GM18867 (cell line): ENCODE measurements at regions not wholly inside any gene's neighbourhood (a gene's known extent, or its start where the extent isn't known, plus 50 kb on each side); places are given as distances from the start of the nearest gene placed in this dataset.
A peak's percentile ranks its signal among the peaks of the same experiment; 100 is the strongest.

Experiments used
- ATAC-seq: cut with Tn5 transposase; IDR thresholded peaks from one replicate; pipeline ENCODE4 v1.9.1; 2021; ENCODE audit warnings: mild to moderate bottlenecking, moderate library complexity; ENCODE audit not compliant: unreplicated experiment

- ATAC-seq: no peak
Observed at GRCh38 chr7:85734823-85735222, 548.0 kb upstream of the SEMA3D start.

DNA sequence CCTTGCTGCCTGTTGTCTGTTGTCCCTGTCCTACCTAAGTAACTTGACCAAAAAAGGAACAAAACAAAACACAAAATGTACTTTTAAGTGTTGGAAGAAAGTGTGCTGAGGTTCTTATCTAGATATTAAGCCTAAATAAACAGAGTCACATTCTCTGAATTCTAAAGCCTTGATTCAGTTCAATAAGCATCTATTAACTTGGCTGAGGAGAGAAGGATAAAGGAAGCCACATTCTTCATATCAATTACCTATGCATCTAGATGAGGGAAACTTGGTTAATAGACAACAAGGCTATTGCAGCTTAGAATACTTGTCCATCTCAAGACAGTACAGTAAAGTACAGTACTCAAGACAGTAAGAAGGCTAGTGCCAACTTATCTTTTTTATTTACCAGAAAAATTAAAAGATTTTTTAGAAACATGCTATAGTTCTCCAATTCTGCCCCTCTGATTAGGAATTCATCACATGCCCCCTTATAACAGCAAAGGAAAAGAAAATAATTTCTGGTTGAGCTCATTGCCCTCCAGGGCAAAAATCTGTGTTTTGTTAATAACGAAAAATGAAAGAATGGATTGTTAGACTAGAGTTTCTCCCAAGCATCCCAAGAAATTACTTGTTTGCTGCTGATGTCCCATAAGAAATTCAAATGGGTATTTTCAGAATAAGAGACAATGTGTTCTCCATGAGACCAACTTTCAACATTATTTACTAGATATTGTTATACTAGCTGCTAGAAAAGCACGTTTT lies 546.5 kb upstream of the SEMA3D start:
- ATAC-seq: no peak

DNA sequence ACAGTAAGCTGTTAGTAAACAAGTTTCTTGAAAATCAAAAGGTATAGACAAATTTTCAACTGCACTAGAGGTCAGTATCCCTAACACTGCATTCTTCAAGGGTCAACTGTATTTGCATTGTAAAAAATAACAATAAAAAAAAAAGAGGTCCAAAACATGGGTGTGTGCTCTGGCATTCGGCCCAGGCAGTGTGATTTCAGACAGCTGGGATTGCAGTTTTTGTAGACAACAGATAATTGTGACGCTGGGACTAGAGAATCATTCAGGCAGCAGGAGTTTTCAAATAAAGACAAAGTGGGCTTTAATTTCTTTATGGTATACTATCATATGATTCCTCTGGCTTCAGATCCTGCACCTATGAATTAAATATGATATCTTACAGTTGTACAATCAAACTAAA lies 543.2 kb upstream of the SEMA3D start:
- ATAC-seq: no peak

- ATAC-seq: no peak
Observed at GRCh38 chr7:85725026-85725425, 538.2 kb upstream of the SEMA3D start.

GRCh38 chr7:85719981-85720953 lies 533.4 kb upstream of the SEMA3D start:
- no peak for ATAC-seq

- ATAC-seq: no peak
Observed at GRCh38 chr7:85716353-85716752, 529.5 kb upstream of the SEMA3D start.

DNA sequence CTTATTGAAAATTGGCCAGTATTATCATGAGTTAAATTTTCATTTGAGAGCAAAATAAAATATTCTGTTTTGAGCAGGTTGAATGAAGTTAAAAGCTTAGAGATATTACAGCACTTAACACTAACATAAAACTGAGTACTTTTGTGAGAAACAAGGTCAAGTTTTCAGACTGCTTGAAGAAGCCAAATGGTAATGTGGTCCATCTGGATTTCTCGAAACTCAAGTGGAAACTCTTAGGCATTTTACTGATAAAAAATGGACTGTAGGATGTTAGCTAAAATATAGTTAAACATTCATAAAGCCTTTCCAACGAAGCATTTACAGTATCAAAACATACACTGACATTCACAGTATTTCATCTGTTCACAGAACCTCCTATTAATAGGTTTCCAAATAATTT lies 528.1 kb upstream of the SEMA3D start:
- ATAC-seq: no peak

DNA sequence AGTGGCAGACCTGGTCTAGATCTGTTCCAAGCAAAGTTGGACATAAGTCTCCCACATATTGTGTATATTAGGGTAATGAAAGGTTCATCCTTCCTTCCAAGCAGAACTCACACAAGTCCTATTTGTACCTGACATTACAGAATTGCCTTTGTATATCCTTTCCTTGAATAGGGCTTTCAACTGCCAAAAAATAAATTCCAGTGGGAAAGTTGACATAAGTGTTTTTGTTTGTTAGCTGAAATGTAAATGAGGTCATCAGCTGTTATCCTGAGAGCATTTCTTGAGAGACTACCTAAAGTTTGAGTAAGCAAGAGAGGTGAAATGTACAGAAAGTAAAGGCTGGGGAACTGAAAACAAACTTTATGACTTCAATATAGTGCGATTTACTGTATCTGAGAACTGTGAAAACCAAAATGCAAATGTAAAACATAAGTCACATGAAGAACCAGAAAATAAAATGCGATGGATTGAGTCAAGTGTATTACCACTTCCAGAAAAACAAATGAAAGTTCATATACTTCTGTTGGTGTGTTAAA lies 527.3 kb upstream of the SEMA3D start:
- ATAC-seq: peak; percentile 79

DNA sequence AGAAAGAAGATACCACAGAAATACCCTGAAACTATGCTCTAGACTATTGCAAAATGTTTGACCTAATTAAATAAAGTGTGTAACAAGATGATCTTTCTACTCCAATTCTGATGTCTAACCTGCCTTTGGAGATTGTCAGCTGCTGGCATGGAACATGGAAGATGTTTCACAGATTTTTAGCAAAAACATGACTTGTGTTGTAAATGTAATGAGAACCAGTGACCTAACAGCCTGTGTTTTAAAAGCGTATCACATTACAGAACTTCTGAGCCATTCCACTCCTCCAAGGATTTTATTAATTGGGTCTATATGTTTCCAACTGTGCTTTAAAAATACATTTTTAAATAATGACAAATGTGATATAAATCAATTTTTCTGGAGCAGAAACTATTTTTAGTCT lies 526.3 kb upstream of the SEMA3D start:
- no peak for ATAC-seq

- no peak for ATAC-seq
Observed at GRCh38 chr7:85711894-85712293, 525.0 kb upstream of the SEMA3D start.

DNA sequence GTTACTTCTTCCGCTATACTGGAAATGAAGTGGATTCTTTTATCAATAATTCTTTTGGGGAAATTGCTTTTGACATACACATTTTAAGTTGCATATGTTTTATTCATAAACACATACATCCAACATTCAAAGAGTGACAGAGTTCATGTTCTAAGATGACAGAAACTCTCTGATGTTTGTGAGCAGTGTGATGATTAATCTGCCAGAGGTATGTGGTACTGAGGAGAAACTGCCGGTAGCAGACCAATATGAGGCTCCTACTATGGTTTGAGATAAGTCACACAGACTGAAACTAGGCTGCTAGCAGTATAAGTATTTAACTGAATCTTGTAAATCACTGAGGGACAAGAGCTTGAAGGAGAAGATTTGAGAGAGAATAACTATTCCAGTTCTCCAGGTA lies 524.1 kb upstream of the SEMA3D start:
- no peak for ATAC-seq

DNA sequence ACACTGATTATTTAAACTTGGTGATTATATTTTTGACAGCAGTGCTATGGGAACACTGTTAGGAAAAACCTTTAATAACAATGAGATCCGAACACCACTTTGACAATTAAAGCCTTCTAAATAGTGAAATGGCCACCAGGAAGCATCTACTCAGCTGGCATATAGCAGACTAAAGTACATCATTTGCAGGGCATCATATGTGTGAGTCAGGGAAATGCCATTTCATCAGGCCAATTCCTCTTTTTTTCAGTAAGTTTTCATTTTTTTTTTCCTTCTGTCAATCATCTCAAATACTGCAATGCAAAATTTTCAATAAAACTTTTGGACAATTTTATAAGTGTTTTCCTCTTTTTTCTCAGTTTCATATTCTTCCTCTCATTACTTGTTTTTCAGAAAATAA lies 521.4 kb upstream of the SEMA3D start:
- ATAC-seq: no peak

GRCh38 chr7:85705076-85705475 lies 518.2 kb upstream of the SEMA3D start:
- ATAC-seq: no peak

DNA sequence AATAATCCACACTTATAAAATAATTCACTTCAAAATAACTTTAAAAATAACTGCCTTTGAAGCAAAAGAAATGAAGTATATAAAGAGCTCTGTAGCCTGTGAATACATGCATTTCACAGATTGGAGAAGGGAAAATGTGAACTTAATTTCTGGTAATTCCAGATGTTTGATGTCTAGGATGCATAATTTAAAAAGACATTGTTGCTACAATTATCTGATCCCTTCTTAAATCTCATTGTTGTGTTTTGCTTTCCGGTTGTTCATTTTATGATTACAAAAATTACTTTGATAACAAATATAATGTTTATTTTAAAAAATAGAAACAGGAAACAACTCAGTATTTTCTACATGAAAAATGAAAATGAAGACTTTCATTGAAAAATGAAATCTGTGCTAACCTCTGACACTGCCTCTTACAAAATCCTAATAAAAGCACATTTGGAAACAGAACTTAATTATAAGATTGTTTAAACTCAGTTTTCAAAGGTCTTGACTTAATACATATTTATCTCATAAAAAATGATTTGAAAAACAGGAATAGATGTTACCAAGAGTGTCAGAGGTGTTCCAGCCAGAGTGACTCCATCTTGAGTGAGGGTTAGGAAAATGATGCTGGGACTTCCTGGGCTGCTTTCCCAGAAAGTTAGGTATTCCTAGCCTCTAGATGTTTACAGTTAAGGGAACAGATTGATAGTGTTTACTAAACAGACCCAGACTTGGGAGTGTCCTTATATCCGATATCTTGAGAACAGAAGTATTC lies 516.6 kb upstream of the SEMA3D start:
- ATAC-seq: no peak

GRCh38 chr7:85702348-85702747 lies 515.5 kb upstream of the SEMA3D start:
- ATAC-seq: no peak

DNA sequence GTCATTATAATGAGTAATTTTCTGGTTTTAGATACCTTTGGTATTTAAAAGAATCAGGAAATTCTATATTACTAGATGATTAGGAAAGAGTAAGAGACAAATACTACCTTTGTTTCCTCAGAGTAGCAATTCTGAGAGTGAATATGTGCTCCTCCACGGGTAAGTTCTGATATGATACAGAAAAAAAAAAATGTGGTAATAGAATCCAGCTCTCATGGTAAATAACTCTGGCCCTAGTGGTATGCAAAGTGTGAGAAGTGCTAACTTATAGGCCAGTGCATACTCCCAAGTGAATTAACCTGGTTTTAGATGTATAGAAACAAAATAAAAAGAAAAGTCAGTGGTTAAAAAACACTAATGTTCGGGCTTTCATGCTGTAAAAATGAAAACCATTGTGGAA lies 512.6 kb upstream of the SEMA3D start:
- ATAC-seq: no peak

DNA sequence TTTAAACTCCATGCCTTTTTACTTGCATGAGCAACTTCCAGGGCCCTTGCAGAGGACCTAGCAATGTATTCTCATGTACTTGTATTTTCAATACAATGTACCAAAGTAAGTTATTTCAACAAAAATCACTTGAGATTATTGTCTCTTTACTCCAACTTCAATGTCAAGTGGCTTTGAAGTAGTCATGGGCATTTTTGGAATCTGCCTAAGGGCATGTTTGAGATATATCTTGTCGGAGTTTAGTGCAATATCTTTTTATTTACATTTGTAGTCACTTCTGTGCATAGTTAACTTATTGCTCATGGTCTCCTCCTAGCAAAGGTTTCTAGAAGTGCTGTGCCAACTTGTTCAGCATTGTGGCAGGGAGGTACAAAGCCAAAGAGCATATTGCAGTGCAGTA lies 508.7 kb upstream of the SEMA3D start:
- ATAC-seq: no peak

DNA sequence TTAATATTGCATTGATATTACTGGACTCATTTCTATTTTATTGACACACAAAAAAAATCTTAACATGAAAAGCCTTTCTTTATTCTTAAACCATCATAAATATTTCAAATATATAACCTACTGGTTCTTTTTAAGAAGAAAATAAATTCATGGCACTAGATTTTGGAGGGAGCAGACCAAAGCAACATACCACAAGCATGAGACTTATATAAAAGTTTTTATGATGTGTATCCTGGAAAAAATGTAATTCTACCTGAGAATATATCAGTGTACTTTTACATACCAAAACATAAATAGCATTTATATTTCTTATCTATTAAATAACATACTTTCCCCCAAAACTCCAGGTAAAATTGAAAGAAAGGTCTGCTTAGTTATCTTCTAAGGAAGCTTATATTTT lies 508.2 kb upstream of the SEMA3D start:
- no peak for ATAC-seq

DNA sequence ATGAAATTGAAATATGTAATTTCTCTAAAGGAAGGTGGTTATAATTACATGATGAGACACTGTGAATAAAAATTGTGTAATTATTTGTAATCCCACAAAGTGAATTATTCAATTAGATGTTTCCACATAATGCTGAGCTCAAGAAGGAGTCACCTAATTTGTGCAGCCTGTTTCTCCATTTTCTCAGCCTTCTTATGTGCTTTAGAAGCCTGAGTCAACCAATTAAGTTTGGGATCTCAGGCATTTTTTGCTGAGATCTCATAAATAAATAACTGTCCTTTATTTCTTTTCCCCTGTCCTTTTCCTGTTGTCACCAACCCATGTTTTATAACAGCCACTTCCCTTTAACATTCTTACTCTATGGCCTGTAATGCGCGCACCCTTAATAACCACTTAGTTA lies 506.5 kb upstream of the SEMA3D start:
- ATAC-seq: no peak

DNA sequence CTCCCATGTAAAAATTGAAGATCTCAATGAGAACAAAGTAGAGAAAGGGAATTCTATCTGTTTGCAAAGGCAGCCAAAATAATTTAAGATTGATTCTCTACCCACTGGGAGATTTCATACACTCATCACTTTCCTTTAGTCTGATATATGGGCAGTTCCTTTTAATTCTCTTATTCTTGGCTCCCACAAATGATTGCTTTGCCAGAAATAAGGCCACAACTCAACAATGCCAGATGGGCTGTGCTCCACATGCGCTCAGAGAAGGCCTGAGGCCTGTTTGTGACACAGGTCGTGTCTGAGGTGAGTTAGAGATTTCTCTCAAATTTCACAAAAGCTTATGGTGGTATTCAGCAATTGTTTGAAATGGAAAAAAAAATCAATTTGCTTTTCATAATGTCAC lies 501.9 kb upstream of the SEMA3D start:
- ATAC-seq: no peak
